ENCODE measurements at regions not wholly inside any gene's neighbourhood (a gene's known extent, or its start where the extent isn't known, plus 50 kb on each side); places are given as distances from the start of the nearest gene placed in this dataset.
"Not testable (repeated sequence)": the region's sequence is repeated elsewhere in the genome, so short reads cannot be mapped to it uniquely, and the experiment has no call there.

GRCh38 chr5:13346401-13346800 is 598.1 kb downstream of the DNAH5 start:
- no peak for DNase-seq (ENCODE audit: low spot score)

GRCh38 chr5:13339093-13339492 is 605.4 kb downstream of the DNAH5 start:
- no peak for DNase-seq (ENCODE audit: low spot score)

- not testable (repeated sequence) for DNase-seq (ENCODE audit: low spot score)
Observed at GRCh38 chr5:13335026-13335425, 609.5 kb downstream of the DNAH5 start.

GRCh38 chr5:13331585-13331984 is 612.9 kb downstream of the DNAH5 start:
- no peak for DNase-seq (ENCODE audit: low spot score)

GRCh38 chr5:13328316-13328715 is 616.2 kb downstream of the DNAH5 start:
- DNase-seq (ENCODE audit: low spot score), result peak; percentile 82

GRCh38 chr5:13325765-13326164 is 618.7 kb downstream of the DNAH5 start:
- DNase-seq (ENCODE audit: low spot score), result peak; percentile 39

GRCh38 chr5:13322769-13323168 is 621.7 kb downstream of the DNAH5 start:
- DNase-seq (ENCODE audit: low spot score), result no peak

- DNase-seq (ENCODE audit: low spot score), result no peak
Observed at GRCh38 chr5:13317654-13318053, 626.8 kb downstream of the DNAH5 start.

- DNase-seq (ENCODE audit: low spot score), result peak; percentile 31
Observed at GRCh38 chr5:13316176-13316575, 628.3 kb downstream of the DNAH5 start.

- DNase-seq (ENCODE audit: low spot score), result no peak
Observed at GRCh38 chr5:13307480-13307879, 637.0 kb downstream of the DNAH5 start.

- DNase-seq (ENCODE audit: low spot score), result no peak
Observed at GRCh38 chr5:13303445-13303844, 641.0 kb downstream of the DNAH5 start.

GRCh38 chr5:13278811-13279210 is 665.7 kb downstream of the DNAH5 start:
- DNase-seq (ENCODE audit: low spot score), result peak; percentile 29

- DNase-seq (ENCODE audit: low spot score), result no peak
Observed at GRCh38 chr5:13278148-13278547, 666.3 kb downstream of the DNAH5 start.

GRCh38 chr5:13276156-13276555 is 668.3 kb downstream of the DNAH5 start:
- peak; percentile 77 for DNase-seq (ENCODE audit: low spot score)

- peak; percentile 21 for DNase-seq (ENCODE audit: low spot score)
Observed at GRCh38 chr5:13263701-13264100, 680.8 kb downstream of the DNAH5 start.

- no peak for DNase-seq (ENCODE audit: low spot score)
Observed at GRCh38 chr5:13253111-13253510, 691.4 kb downstream of the DNAH5 start.

GRCh38 chr5:13252699-13253098 is 691.8 kb downstream of the DNAH5 start:
- DNase-seq (ENCODE audit: low spot score), result no peak

GRCh38 chr5:13251623-13252376 is 692.7 kb downstream of the DNAH5 start:
- DNase-seq (ENCODE audit: low spot score), result no peak

GRCh38 chr5:13250464-13251291 is 693.8 kb downstream of the DNAH5 start:
- DNase-seq (ENCODE audit: low spot score), result peak; percentile 25

- peak; percentile 72 for DNase-seq (ENCODE audit: low spot score)
Observed at GRCh38 chr5:13249854-13250253, 694.6 kb downstream of the DNAH5 start.

GRCh38 chr5:13248253-13248652 is 696.2 kb downstream of the DNAH5 start:
- DNase-seq (ENCODE audit: low spot score), result peak; percentile 6

- no peak for DNase-seq (ENCODE audit: low spot score)
Observed at GRCh38 chr5:13246053-13246452, 698.4 kb downstream of the DNAH5 start.

GRCh38 chr5:13244151-13244550 is 700.3 kb downstream of the DNAH5 start:
- no peak for DNase-seq (ENCODE audit: low spot score)
